H1 (cell line): ENCODE measurements at regions not wholly inside any gene's neighbourhood (a gene's known extent, or its start where the extent isn't known, plus 50 kb on each side); places are given as distances from the start of the nearest gene placed in this dataset.

Experiments
- CTCF ChIA-PET: fragments of 300-600 bp; sonication (Branson Sonifier 250); formaldehyde crosslinking; loops from one replicate; lab custom pipeline; 2021; ENCODE audit not compliant: partially characterized antibody; lab: Charles Lee
- POLR2A ChIA-PET: fragments of 300-600 bp; sonication (Branson Sonifier 250); formaldehyde crosslinking; loops from one replicate; lab custom pipeline; 2021; ENCODE audit warnings: inconsistent platforms; ENCODE audit not compliant: partially characterized antibody; lab: Charles Lee
- DNase-seq, 2 experiments: peaks; one replicate each; pipeline versions ENCODE4 v3.0.0 to v3.0.0-alpha.2; 2010 to 2022; ENCODE audit warnings: low spot score in 2 of 2, low read depth in 1 of 2, mixed read lengths in 1 of 2
- FAIRE-seq: peaks from 2 replicates; lab custom pipeline; 2011; peaks lifted over from hg19 to GRCh38; lab: Jason Lieb, UNC
- H2AFZ ChIP-seq: 2 replicates; pipeline ENCODE4 v1.8.1; 2012; ENCODE audit warnings: low read length, inconsistent platforms
- H2AK5ac ChIP-seq: 2 replicates; pipeline ENCODE4 v1.6.1; 2013; ENCODE audit warnings: low read depth, low read length
- H2BK120ac ChIP-seq: replicated peaks from 2 replicates; pipeline ENCODE3; 2013; ENCODE audit warnings: low read depth, low read length, inconsistent platforms
- H2BK12ac ChIP-seq: 2 replicates; pipeline ENCODE4 v1.6.1; 2013; ENCODE audit warnings: low read depth, low read length
- H2BK15ac ChIP-seq: 2 replicates; pipeline ENCODE4 v1.6.1; 2013; ENCODE audit warnings: low read length
- H2BK20ac ChIP-seq: 2 replicates; pipeline ENCODE4 v1.6.1; 2013; ENCODE audit warnings: low read length
- H2BK5ac ChIP-seq: 2 replicates; pipeline ENCODE4 v1.6.1; 2013; ENCODE audit warnings: low read depth, low read length
- H3K14ac ChIP-seq: 2 replicates; pipeline ENCODE4 v1.6.1; 2013; ENCODE audit warnings: inconsistent platforms; ENCODE audit not compliant: insufficient read length
- H3K18ac ChIP-seq: 2 replicates; pipeline ENCODE4 v1.6.1; 2013; ENCODE audit warnings: low read length; ENCODE audit errors: extremely low read depth
- H3K23ac ChIP-seq: 2 replicates; pipeline ENCODE4 v1.6.1; 2013; ENCODE audit warnings: inconsistent platforms; ENCODE audit not compliant: insufficient read length
- H3K23me2 ChIP-seq: 2 replicates; pipeline ENCODE4 v1.6.1; 2013; ENCODE audit warnings: low read depth, low read length
- H3K27ac ChIP-seq: 2 replicates; pipeline ENCODE4 v1.6.1; 2011; ENCODE audit warnings: low read depth, low read length, inconsistent platforms
- H3K27me3 ChIP-seq, 4 experiments: replicated peaks in 1 of 4; 1 replicate in 1 of 4; 2 replicates in 3 of 4; pipeline versions ENCODE4 v1.6.1 to v1.8.1; 2011 to 2013; ENCODE audit warnings: low read length in 3 of 4, mild to moderate bottlenecking in 3 of 4, inconsistent platforms in 2 of 4, mixed read lengths in 2 of 4, moderate library complexity in 1 of 4; ENCODE audit not compliant: control insufficient read depth in 3 of 4, insufficient read depth in 3 of 4; ENCODE audit errors: extremely low read depth in 1 of 4
- H3K36me3 ChIP-seq, 4 experiments: 2 replicates each; pipeline versions ENCODE4 v1.6.1 to v1.8.1; 2011 to 2013; ENCODE audit warnings: mild to moderate bottlenecking in 4 of 4, low read length in 3 of 4, moderate library complexity in 2 of 4, control low read depth in 1 of 4, inconsistent platforms in 1 of 4; ENCODE audit not compliant: insufficient read depth in 4 of 4, control insufficient read depth in 2 of 4
- H3K4ac ChIP-seq: replicated peaks from 2 replicates; pipeline ENCODE3; 2013; ENCODE audit warnings: low read length, low read depth, mixed read lengths, inconsistent platforms; ENCODE audit not compliant: insufficient read length
- H3K4me1 ChIP-seq, 4 experiments: replicated peaks in 1 of 4; 1 replicate in 1 of 4; 2 replicates in 3 of 4; pipeline versions ENCODE4 v1.6.1 to v1.8.1; 2011 to 2013; ENCODE audit warnings: low read length in 3 of 4, inconsistent platforms in 2 of 4, mixed read lengths in 1 of 4; ENCODE audit not compliant: insufficient read depth in 4 of 4, control insufficient read depth in 3 of 4
- H3K4me2 ChIP-seq, 2 experiments: 2 replicates each; pipeline versions ENCODE4 v1.6.1 to v1.8.1; 2011 to 2013; ENCODE audit warnings: low read depth in 2 of 2, low read length in 2 of 2, control low read depth in 1 of 2, inconsistent platforms in 1 of 2, mild to moderate bottlenecking in 1 of 2; ENCODE audit not compliant: insufficient read depth in 1 of 2
- H3K4me3 ChIP-seq, 4 experiments: fragments of 200-600, 300-600 bp in 1 of 4; sonication (generic), shearing (Covaris generic), sonication (Bioruptor Twin) in 1 of 4; 2 replicates each; pipeline versions ENCODE4 v1.5.1 to v1.8.1; 2011 to 2016; ENCODE audit warnings: low read length in 4 of 4, low read depth in 3 of 4, control low read depth in 2 of 4, inconsistent platforms in 2 of 4, mild to moderate bottlenecking in 2 of 4, mixed read lengths in 1 of 4, moderate library complexity in 1 of 4; ENCODE audit not compliant: insufficient read depth in 2 of 4; ENCODE audit errors: extremely low read depth in 1 of 4
- H3K56ac ChIP-seq: replicated peaks from 2 replicates; pipeline ENCODE3; 2013; ENCODE audit warnings: low read depth, mild to moderate bottlenecking, mixed read lengths, low read length, inconsistent platforms; ENCODE audit not compliant: insufficient read length
- H3K79me1 ChIP-seq: 2 replicates; pipeline ENCODE4 v1.6.1; 2013; ENCODE audit warnings: low read depth, low read length, control low read depth
- H3K79me2 ChIP-seq, 2 experiments: 2 replicates each; pipeline versions ENCODE4 v1.6.1 to v1.8.1; 2012 to 2013; ENCODE audit warnings: low read length in 2 of 2, mild to moderate bottlenecking in 2 of 2, inconsistent platforms in 1 of 2; ENCODE audit not compliant: insufficient read depth in 2 of 2, control insufficient read depth in 1 of 2
- H3K9ac ChIP-seq, 4 experiments: replicated peaks in 1 of 4; 1 replicate in 1 of 4; 2 replicates in 3 of 4; pipeline versions ENCODE4 v1.6.1 to v1.8.1; 2011 to 2013; ENCODE audit warnings: low read depth in 3 of 4, low read length in 3 of 4, control low read depth in 2 of 4, mild to moderate bottlenecking in 2 of 4, moderate library complexity in 2 of 4, inconsistent platforms in 1 of 4; ENCODE audit errors: extremely low read depth in 1 of 4
- H3K9me3 ChIP-seq, 2 experiments: 2 replicates each; pipeline versions ENCODE4 v1.6.1 to v1.8.1; 2012 to 2013; ENCODE audit warnings: mild to moderate bottlenecking in 2 of 2, moderate library complexity in 2 of 2, control low read depth in 1 of 2, inconsistent platforms in 1 of 2, low read depth in 1 of 2, low read length in 1 of 2, mixed read lengths in 1 of 2; ENCODE audit not compliant: insufficient read depth in 2 of 2
- H4K20me1 ChIP-seq, 2 experiments: replicated peaks in 1 of 2; 2 replicates each; pipeline versions ENCODE3 to v1.8.1; 2011 to 2013; ENCODE audit warnings: inconsistent platforms in 2 of 2, low read length in 2 of 2, mild to moderate bottlenecking in 1 of 2; ENCODE audit not compliant: insufficient read depth in 2 of 2, control insufficient read depth in 1 of 2
- H4K5ac ChIP-seq: 2 replicates; pipeline ENCODE4 v1.6.1; 2013; ENCODE audit warnings: low read length, low read depth, mixed read lengths, inconsistent platforms; ENCODE audit not compliant: insufficient read length
- H4K8ac ChIP-seq: 2 replicates; pipeline ENCODE4 v1.8.0; 2013; ENCODE audit warnings: mild to moderate bottlenecking, moderate library complexity, low read length, inconsistent platforms; ENCODE audit not compliant: insufficient read depth; ENCODE audit errors: extremely low read depth
- H4K91ac ChIP-seq: replicated peaks from 2 replicates; pipeline ENCODE3; 2013; ENCODE audit warnings: low read length, mixed read lengths, inconsistent platforms; ENCODE audit not compliant: insufficient read length
- CREB1 ChIP-seq: IDR thresholded peaks from 2 replicates; pipeline ENCODE4 v1.6.1; 2012; ENCODE audit warnings: inconsistent platforms
- POU5F1 ChIP-seq: IDR thresholded peaks from 2 replicates; pipeline ENCODE4 v1.6.1; 2011; ENCODE audit warnings: low read depth, mild to moderate bottlenecking, low read length, moderate library complexity
- RFX5 ChIP-seq: IDR thresholded peaks from 2 replicates; pipeline ENCODE4 v1.6.1; 2011; ENCODE audit warnings: low read depth, low read length, improper control_type of control experiment, borderline replicate concordance
- SRF ChIP-seq: IDR thresholded peaks from 2 replicates; pipeline ENCODE4 v1.6.1; 2011; ENCODE audit warnings: mild to moderate bottlenecking, low read depth, low read length, moderate library complexity
- TCF12 ChIP-seq: IDR thresholded peaks from 2 replicates; pipeline ENCODE4 v1.6.1; 2011; ENCODE audit warnings: low read depth, mild to moderate bottlenecking, low read length

DNA sequence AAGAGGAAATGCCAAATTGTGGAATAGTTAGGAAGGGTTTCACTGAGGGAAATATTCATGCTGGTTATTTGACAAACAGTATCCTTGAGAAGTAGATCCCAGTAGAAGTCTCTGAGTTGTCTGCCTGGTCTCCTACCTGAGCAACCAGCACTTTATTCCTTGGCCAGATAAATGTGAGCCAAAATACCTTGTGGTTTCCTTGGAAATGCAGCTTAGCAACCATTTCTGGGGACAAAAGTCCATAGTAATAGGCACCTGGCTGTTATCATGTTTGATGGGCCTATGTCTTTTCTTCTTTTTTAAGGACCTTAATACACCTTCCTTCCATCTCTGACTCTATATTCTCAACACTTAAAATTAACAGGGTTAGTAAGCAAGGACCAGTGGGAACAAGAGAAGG, 217.1 kb upstream of the MARCKS start:
- Histone ChIP-seq H3K4me1 (no peaks in the 10 kb centered on the region; a peak in 1 of 7 replicates), H4K5ac (no peak overlapping the region), H2AK5ac (no peak overlapping the region), H4K20me1 (no peaks in the 10 kb centered on the region), H2BK5ac (no peak overlapping the region), H3K4me2 (no peak overlapping the region), H2BK12ac (no peak overlapping the region), H2BK20ac (no peak overlapping the region), H3K23ac (no peak overlapping the region), H3K36me3 (no peaks in the 10 kb centered on the region), H3K27me3 (peaks cover 0 to 3% (median 0%) of the 10 kb centered on the region in 4 experiments; a peak in 2 of 7 replicates), H4K91ac (no peak overlapping the region), H3K56ac (no peak overlapping the region), H3K9me3 (no peaks in the 10 kb centered on the region), H3K9ac (no peak overlapping the region), H3K79me2 (no peaks in the 10 kb centered on the region), H3K79me1 (no peaks in the 10 kb centered on the region), H2BK120ac (no peak overlapping the region), H2AFZ (no peak overlapping the region), H3K14ac (no peak overlapping the region), H2BK15ac (no peak overlapping the region), H3K27ac (no peak overlapping the region), H4K8ac (no peak overlapping the region), H3K23me2 (no peaks in the 10 kb centered on the region), H3K18ac (no peak overlapping the region), H3K4ac (no peak overlapping the region), H3K4me3 (no peak overlapping the region)
- DNase-seq: no peak
- no peak for FAIRE-seq
- ChIA-PET POLR2A (no interaction called here), CTCF (no interaction called here)
- TF ChIP-seq SRF (no peak), TCF12 (no peak), RFX5 (no peak), CREB1 (no peak), POU5F1 (no peak)
